ENCODE measurements at regions not wholly inside any gene's neighbourhood (a gene's known extent, or its start where the extent isn't known, plus 50 kb on each side); places are given as distances from the start of the nearest gene placed in this dataset.
A peak's percentile ranks its signal among the peaks of the same experiment; 100 is the strongest.

- DNase-seq (no peak), ATAC-seq (ENCODE audit: insufficient read depth, low FRiP score) (no peak)
- H3K27me3 ChIP-seq (ENCODE audit: control insufficient read depth in 3 of 3, insufficient read depth in 3 of 3, low read length in 2 of 3), result no peaks in the 10 kb centered on the region
- H3K27ac ChIP-seq (ENCODE audit: low read depth in 1 of 2, low read length in 1 of 2), result no peak overlapping the region
- TF ChIP-seq CTCF (IDR thresholded peaks at IDR 0.05; ENCODE audit: control extremely low read depth, extremely low read depth), result no peak
- no peak overlapping the region for H3K4me3 ChIP-seq
- no peaks in the 10 kb centered on the region for H3K9me3 ChIP-seq (ENCODE audit: control insufficient read depth in 4 of 4, insufficient read depth in 3 of 4, low read length in 3 of 4)
- no peaks in the 10 kb centered on the region for H3K36me3 ChIP-seq (ENCODE audit: control insufficient read depth in 4 of 4, insufficient read depth in 4 of 4, low read length in 4 of 4)
- peaks cover 0 to 13% (median 8%) of the 10 kb centered on the region in 5 donors for H3K4me1 ChIP-seq (ENCODE audit: control insufficient read depth in 5 of 5, insufficient read depth in 5 of 5, low read length in 5 of 5)
- 87 to 97% methylated on average over 1 of the region's 1 CpG for WGBS, 2 donors
- no peak overlapping the region for H3K9ac ChIP-seq (ENCODE audit: insufficient read depth in 1 of 2, low read length in 2 of 2)
Measured at GRCh38 chr7:54931532-54931931, 87.3 kb upstream of the EGFR start.

- ATAC-seq (ENCODE audit: insufficient read depth, low FRiP score), result peak; percentile 88
Measured at GRCh38 chr7:54932818-54933543, 85.8 kb upstream of the EGFR start.

GRCh38 chr7:54933643-54934042, 85.2 kb upstream of the EGFR start:
- H3K36me3 ChIP-seq (ENCODE audit: control insufficient read depth in 4 of 4, insufficient read depth in 4 of 4, low read length in 4 of 4), result no peaks in the 10 kb centered on the region
- ATAC-seq (ENCODE audit: insufficient read depth, low FRiP score), result no peak
- no peaks in the 10 kb centered on the region for H3K27me3 ChIP-seq (ENCODE audit: control insufficient read depth in 3 of 3, insufficient read depth in 3 of 3, low read length in 2 of 3)
- H3K9ac ChIP-seq (ENCODE audit: insufficient read depth in 1 of 2, low read length in 2 of 2), result peak overlapping the region in 1 of 2 donors; percentile 81
- H3K4me3 ChIP-seq, result no peak overlapping the region
- WGBS, 2 donors, result 58 to 73% methylated on average over 4 of the region's 4 CpGs
- H3K9me3 ChIP-seq (ENCODE audit: control insufficient read depth in 4 of 4, insufficient read depth in 3 of 4, low read length in 3 of 4), result no peaks in the 10 kb centered on the region
- H3K27ac ChIP-seq (ENCODE audit: low read depth in 1 of 2, low read length in 1 of 2), result no peak overlapping the region
- no peak for TF ChIP-seq CTCF (IDR thresholded peaks at IDR 0.05; ENCODE audit: control extremely low read depth, extremely low read depth)
- peaks cover 0 to 13% (median 8%) of the 10 kb centered on the region in 5 donors for H3K4me1 ChIP-seq (ENCODE audit: control insufficient read depth in 5 of 5, insufficient read depth in 5 of 5, low read length in 5 of 5)
- peak in 2 of 3 donors; percentile 72 to 78 for DNase-seq

More at GRCh38 chr7:54932818-54933543, 85.8 kb upstream of the EGFR start:
- peak; percentile 84 to 89 (median 87) for DNase-seq
- WGBS, 2 donors, result 8% methylated on average over 33 to 34 of the region's 34 CpGs
- H3K4me3 ChIP-seq, result peak overlapping the region; percentile 34
- H3K9ac ChIP-seq (ENCODE audit: insufficient read depth in 1 of 2, low read length in 2 of 2), result peak overlapping the region in 1 of 2 donors; percentile 81
- TF ChIP-seq CTCF (IDR thresholded peaks at IDR 0.05; ENCODE audit: control extremely low read depth, extremely low read depth), result no peak
- H3K36me3 ChIP-seq (ENCODE audit: control insufficient read depth in 4 of 4, insufficient read depth in 4 of 4, low read length in 4 of 4), result no peaks in the 10 kb centered on the region
- peak overlapping the region in 1 of 2 donors; percentile 80 for H3K27ac ChIP-seq (ENCODE audit: low read depth in 1 of 2, low read length in 1 of 2)
- H3K4me1 ChIP-seq (ENCODE audit: control insufficient read depth in 5 of 5, insufficient read depth in 5 of 5, low read length in 5 of 5), result peaks cover 0 to 13% (median 8%) of the 10 kb centered on the region in 5 donors
- no peaks in the 10 kb centered on the region for H3K27me3 ChIP-seq (ENCODE audit: control insufficient read depth in 3 of 3, insufficient read depth in 3 of 3, low read length in 2 of 3)
- H3K9me3 ChIP-seq (ENCODE audit: control insufficient read depth in 4 of 4, insufficient read depth in 3 of 4, low read length in 3 of 4), result no peaks in the 10 kb centered on the region

All from lung (tissue), 11 donors.